GM08714 (cell line): ENCODE measurements at regions not wholly inside any gene's neighbourhood (a gene's known extent, or its start where the extent isn't known, plus 50 kb on each side); places are given as distances from the start of the nearest gene placed in this dataset.

Experiments
- H3K4me3 ChIP-seq: fragments of 200-500 bp; sonication (Bioruptor generic); 2 replicates; pipeline ENCODE4 v1.5.1; 2014; ENCODE audit warnings: mild to moderate bottlenecking, low read length, inconsistent platforms
- ZNF274 ChIP-seq: IDR thresholded peaks from 2 replicates; pipeline ENCODE4 v1.6.1; 2012; ENCODE audit warnings: mild to moderate bottlenecking, low read depth, low read length

DNA sequence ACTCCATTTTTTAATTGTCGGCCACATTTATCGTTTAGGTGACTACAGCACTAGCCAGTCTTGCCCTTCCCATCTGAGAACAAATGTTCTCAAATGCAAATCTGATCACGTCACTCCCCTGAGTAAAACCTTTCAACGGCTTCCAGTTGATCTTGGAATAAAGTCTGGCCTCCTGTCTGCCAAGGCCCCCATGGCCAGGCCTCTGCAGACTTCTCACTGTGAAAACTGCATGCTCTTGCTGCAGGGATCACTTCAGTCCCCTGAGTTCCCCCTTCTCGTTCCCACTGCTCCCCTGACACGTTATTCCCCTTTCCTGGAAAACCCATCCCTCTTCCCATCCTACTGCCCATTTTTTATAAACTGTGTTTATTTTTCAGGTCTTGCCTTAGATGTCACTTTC lies 124.1 kb upstream of the NEBL start:
- no peak overlapping the region for H3K4me3 ChIP-seq
- TF ChIP-seq ZNF274 = no peak

- H3K4me3 ChIP-seq = no peak overlapping the region
- TF ChIP-seq ZNF274 = no peak
Measured at GRCh38 chr10:21020545-21020944, 123.4 kb upstream of the NEBL start.

- TF ChIP-seq ZNF274 = no peak
- no peak overlapping the region for H3K4me3 ChIP-seq
Measured at GRCh38 chr10:21019436-21019835, 122.3 kb upstream of the NEBL start.

DNA sequence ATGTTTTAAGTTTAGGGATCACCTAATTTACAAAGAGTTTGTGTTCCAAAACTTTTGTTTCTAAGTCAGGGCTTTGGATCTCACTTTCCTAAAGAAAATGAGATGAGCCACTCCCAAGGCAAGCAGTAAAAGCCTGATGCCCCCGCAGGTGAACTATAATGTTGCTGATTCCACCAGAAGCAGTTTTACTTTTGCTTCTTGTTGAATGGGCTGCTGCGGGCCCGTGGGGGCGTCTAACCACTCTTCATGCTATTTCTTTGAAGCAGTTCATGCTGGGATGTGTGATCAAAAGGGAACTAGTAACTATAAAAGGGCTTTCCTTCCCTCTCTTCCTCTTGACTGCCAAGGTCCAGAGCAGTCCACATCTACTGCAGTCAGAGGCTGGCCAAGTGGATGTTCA lies 118.7 kb upstream of the NEBL start:
- H3K4me3 ChIP-seq = no peak overlapping the region
- no peak for TF ChIP-seq ZNF274

DNA sequence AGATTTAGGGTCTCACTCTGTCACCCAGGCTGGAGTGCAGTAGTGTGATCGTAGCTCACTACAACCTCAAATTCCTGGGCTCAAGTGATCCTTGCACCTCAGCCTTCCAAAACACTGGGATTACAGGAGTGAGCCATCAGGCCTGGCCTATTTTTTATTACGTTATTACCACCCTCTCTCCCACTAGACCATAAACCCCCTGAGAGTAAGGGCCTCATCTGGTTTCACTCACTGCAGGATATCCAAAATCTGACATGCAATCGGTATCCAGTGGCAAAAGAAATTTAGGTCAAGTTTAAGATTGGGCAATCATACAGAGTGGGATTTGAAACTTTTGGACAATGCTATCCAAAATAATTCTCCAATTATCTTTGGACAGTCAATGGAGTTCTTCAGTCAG lies 117.0 kb upstream of the NEBL start:
- H3K4me3 ChIP-seq = no peak overlapping the region
- no peak for TF ChIP-seq ZNF274

GRCh38 chr10:21011433-21012018 lies 114.4 kb upstream of the NEBL start:
- TF ChIP-seq ZNF274 = no peak
- H3K4me3 ChIP-seq = no peak overlapping the region

- no peak for TF ChIP-seq ZNF274
Measured at GRCh38 chr10:21010615-21011014, 113.5 kb upstream of the NEBL start.

DNA sequence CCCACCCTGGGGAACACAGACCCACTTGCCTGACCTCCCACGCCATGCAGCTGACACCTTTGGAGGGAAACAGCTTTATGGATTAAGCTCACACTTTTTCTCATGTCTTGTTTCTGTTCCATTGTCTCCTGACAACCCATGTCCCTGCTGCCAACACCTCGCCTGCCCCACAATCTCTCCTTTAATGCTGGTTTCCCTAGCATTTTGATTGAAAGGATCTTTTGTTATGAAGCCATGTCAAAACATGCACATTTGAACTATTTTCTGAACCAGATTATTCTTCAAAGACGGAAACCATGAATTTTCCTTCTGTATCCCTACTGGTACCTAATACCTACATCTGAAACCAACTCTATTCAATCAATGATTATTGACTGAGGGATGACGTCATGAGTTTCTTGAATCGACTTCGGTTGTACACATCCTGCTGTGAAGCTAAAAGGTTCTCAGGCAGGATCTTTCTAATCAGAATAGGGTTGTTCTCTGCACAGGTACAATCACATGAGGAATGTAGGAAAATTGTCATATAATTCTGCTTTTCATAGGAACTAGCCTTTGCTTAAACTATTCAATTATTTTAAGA lies 106.2 kb upstream of the NEBL start:
- TF ChIP-seq ZNF274 = no peak
- no peak overlapping the region for H3K4me3 ChIP-seq

More at GRCh38 chr10:21010615-21011014, 113.5 kb upstream of the NEBL start:
- no peak overlapping the region for H3K4me3 ChIP-seq

- no peak overlapping the region for H3K4me3 ChIP-seq
- TF ChIP-seq ZNF274 = no peak
Measured at GRCh38 chr10:21002091-21002878, 105.2 kb upstream of the NEBL start.

DNA sequence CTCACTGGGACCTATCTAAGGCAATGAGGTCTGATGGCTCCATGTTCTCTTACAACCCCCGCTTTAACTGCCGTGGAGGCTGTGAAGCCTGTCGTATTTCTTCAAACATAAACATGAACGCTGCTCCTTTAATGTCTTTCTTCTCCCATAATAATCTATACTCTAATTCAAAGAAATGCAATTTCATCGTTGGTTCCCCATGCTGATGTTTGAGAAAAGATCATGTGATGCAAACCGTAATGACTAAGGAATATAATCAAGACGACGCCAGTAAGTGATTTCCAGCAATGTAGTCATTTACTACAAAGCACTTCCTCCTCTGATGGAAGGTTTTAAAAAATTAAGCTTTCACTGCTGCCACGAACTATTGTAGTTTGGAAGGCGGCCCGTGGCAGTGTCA lies 102.6 kb upstream of the NEBL start:
- no peak overlapping the region for H3K4me3 ChIP-seq
- TF ChIP-seq ZNF274 = no peak

GRCh38 chr10:20998036-20998435 lies 100.9 kb upstream of the NEBL start:
- H3K4me3 ChIP-seq = no peak overlapping the region
- TF ChIP-seq ZNF274 = no peak

- no peak overlapping the region for H3K4me3 ChIP-seq
- no peak for TF ChIP-seq ZNF274
Measured at GRCh38 chr10:20995123-20995987, 98.2 kb upstream of the NEBL start.

- H3K4me3 ChIP-seq = no peak overlapping the region
- TF ChIP-seq ZNF274 = no peak
Measured at GRCh38 chr10:20993830-20994527, 96.9 kb upstream of the NEBL start.

GRCh38 chr10:20993389-20993788 lies 96.3 kb upstream of the NEBL start:
- no peak for TF ChIP-seq ZNF274
- no peak overlapping the region for H3K4me3 ChIP-seq

DNA sequence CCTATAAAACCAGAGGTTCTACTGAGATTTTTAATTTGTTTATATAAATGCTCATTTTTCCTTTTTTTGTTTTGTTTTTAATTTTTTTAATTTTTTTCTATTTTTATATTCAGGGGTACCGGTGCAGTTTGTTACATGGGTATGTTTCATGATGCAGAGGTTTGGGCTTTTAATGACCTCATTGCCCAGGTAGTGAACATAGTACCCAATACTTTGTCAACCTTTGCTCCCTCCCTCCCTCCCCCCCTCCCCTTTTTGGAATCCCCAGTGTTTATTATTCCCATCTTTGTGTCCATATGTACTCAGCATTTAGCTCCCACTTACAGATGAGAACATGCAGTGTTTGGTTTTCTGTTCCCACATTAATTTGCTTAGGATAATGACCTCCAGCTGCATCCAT lies 94.4 kb upstream of the NEBL start:
- no peak for TF ChIP-seq ZNF274

More for the DNA sequence above, 94.4 kb upstream of the NEBL start:
- H3K4me3 ChIP-seq = no peak overlapping the region
